OCI-LY1 (cell line): ENCODE measurements at regions not wholly inside any gene's neighbourhood (a gene's known extent, or its start where the extent isn't known, plus 50 kb on each side); places are given as distances from the start of the nearest gene placed in this dataset.

Experiments
- CTCF ChIP-seq: fragments of 200-600 bp; sonication (generic), shearing (Covaris generic); IDR thresholded peaks from 2 replicates; pipeline ENCODE4 v1.5.1; 2017; ENCODE audit warnings: mild to moderate bottlenecking, antibody characterized with exemption, low read length, moderate library complexity, mixed read lengths
- EZH2 ChIP-seq: fragments of 200-600 bp; sonication (generic), shearing (Covaris generic); IDR thresholded peaks from 2 replicates; pipeline ENCODE4 v1.8.0; 2017; ENCODE audit warnings: borderline replicate concordance, mixed run types, mild to moderate bottlenecking, antibody characterized with exemption, low read length, moderate library complexity, mixed read lengths

DNA sequence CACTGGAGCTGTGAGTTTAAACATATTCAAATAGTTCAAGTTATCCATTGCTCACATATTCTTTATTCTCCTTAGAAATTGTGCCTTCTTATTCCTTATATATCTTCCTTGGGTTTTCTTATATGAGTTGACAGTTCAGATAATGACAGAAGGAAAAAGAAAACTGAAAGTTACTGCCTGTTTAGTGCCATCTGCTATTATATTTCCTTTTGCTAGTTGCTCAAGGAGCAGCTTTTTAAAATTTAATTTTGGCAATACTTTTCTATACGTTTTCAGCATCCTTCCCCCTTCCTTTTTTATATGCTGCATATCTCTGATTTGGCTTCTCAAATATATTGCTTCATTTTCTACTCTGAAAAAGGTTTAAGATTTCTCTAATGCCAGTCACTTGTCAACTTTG, 903.1 kb upstream of the SPRY2 start:
- TF ChIP-seq CTCF (no peak), EZH2 (no peak)
